Caco-2 (cell line): ENCODE measurements at regions not wholly inside any gene's neighbourhood (a gene's known extent, or its start where the extent isn't known, plus 50 kb on each side); places are given as distances from the start of the nearest gene placed in this dataset.
"Not testable (repeated sequence)": the region's sequence is repeated elsewhere in the genome, so short reads cannot be mapped to it uniquely, and the experiment has no call there.

Experiments
- BruUV-seq: library from RNA; stranded (reverse); fragments of 400-500 nt; replicated peaks from 2 replicates; lab custom pipeline; 2021; lab: Mats Ljungman, UMichigan
- CTCF ChIA-PET: fragments of 300-600 bp; sonication (Branson Sonifier 250); formaldehyde crosslinking; loops from one replicate; lab custom pipeline; 2022; ENCODE audit warnings: antibody characterized with exemption; lab: Charles Lee
- POLR2A ChIA-PET: fragments of 300-600 bp; sonication (Branson Sonifier 250); formaldehyde crosslinking; loops from one replicate; lab custom pipeline; 2022; ENCODE audit warnings: antibody characterized with exemption; lab: Charles Lee
- DNase-seq, 2 experiments: peaks; one replicate each; pipeline versions ENCODE4 v3.0.0 to v3.0.0-alpha.2; 2020 to 2022
- H3K27me3 ChIP-seq: replicated peaks from 2 replicates; pipeline ENCODE4 v1.6.0; 2011; ENCODE audit warnings: low read length; ENCODE audit not compliant: control insufficient read depth, insufficient read depth
- H3K36me3 ChIP-seq: 2 replicates; pipeline ENCODE4 v1.5.1; 2011; ENCODE audit warnings: low read length; ENCODE audit not compliant: control insufficient read depth, insufficient read depth
- H3K4me1 ChIP-seq: fragments of 250-450 bp; sonication (Bioruptor Pico); 2 replicates; pipeline ENCODE4 v1.5.1; 2020; ENCODE audit warnings: mild to moderate bottlenecking
- H3K4me3 ChIP-seq: 2 replicates; pipeline ENCODE4 v1.5.1; 2011; ENCODE audit warnings: low read depth, mild to moderate bottlenecking, control low read depth, low read length
- H3K9me3 ChIP-seq: fragments of 250-450 bp; sonication (Bioruptor Pico); 2 replicates; pipeline ENCODE4 v1.5.1; 2020; ENCODE audit warnings: mild to moderate bottlenecking, moderate library complexity
- H3K27ac Mint-ChIP-seq: one replicate; pipeline ENCODE4 v1.8.0; 2022; ENCODE audit warnings: mixed read lengths; ENCODE audit not compliant: unreplicated experiment
- H3K27me3 Mint-ChIP-seq: one replicate; pipeline ENCODE4 v1.8.0; 2022; ENCODE audit warnings: mixed read lengths; ENCODE audit not compliant: insufficient read depth, unreplicated experiment
- H3K36me3 Mint-ChIP-seq: one replicate; pipeline ENCODE4 v1.8.0; 2022; ENCODE audit warnings: mild to moderate bottlenecking, mixed read lengths; ENCODE audit not compliant: insufficient read depth, unreplicated experiment
- H3K4me1 Mint-ChIP-seq: one replicate; pipeline ENCODE4 v1.8.0; 2022; ENCODE audit warnings: low read depth, mixed read lengths; ENCODE audit not compliant: unreplicated experiment
- H3K4me3 Mint-ChIP-seq: one replicate; pipeline ENCODE4 v1.8.0; 2022; ENCODE audit warnings: mild to moderate bottlenecking, moderate library complexity, mixed read lengths; ENCODE audit not compliant: unreplicated experiment
- H3K9me3 Mint-ChIP-seq: one replicate; pipeline ENCODE4 v1.8.0; 2022; ENCODE audit warnings: mixed read lengths; ENCODE audit not compliant: unreplicated experiment
- intact Hi-C: fragments of 100-400 bp; cut with micrococcal nuclease; formaldehyde crosslinking; loops from one replicate; pipeline ENCODE4 v1.10.0; 2022; ENCODE audit not compliant: unreplicated experiment
- TF ChIP-seq, protein P1 (sequence below), 2 experiments: fragments of 200-600 bp in 1 of 2; IDR thresholded peaks; 1 replicate in 1 of 2; 2 replicates in 1 of 2; pipeline versions ENCODE4 v1.5.1 to v1.8.0; 2011 to 2022; ENCODE audit warnings: antibody characterized with exemption in 1 of 2, control low read depth in 1 of 2, inconsistent platforms in 1 of 2, low read depth in 1 of 2, low read length in 1 of 2, mild to moderate bottlenecking in 1 of 2, moderate library complexity in 1 of 2; ENCODE audit not compliant: insufficient read depth in 1 of 2, severe bottlenecking in 1 of 2, unreplicated experiment in 1 of 2

DNA sequence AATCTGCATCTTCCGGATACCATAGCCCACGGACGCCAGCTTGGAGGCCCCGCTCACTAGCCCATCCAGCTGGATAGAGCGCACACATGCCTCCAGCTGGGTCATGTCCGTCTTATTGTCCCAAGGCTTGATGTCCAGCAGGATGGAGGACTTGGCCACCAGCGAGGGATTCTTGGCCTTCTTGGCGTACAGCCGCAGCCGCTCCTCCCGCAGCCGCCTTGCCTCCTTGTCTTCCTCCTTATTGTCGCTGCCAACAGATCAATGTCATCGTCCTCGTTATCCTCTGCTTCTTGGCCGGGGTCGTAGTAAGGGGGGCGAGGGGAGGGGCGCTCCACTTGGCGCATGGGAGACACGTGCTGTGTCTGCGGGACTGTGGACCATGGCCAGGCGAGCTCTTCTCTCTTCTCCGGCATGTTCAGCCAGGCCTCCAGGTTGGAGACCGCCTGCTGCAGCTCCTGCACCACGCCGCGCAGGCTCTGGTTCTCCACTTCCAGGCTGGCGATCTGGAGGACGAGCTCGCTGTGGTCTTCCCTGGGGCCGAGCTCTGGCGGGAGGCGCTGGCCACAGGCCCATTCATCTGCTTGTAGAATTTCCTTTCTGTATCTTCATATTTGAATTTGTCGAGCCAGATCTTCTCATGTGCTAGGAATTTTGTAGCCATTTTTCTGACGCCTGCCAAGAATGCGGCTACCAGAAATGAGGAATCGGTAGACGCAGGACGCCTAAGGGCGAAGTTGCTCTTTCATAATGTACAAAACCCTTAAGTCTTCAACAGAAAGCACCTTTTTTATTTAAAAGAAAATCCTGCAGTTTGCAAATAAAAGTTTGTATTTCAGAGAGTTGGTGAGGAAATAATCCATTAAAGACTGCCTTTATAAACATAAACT, 60.1 kb upstream of the PTPRK start:
- H3K4me3 Mint-ChIP-seq = no peak overlapping the region
- ChIA-PET POLR2A (no interaction called here), CTCF (no interaction called here)
- Histone ChIP-seq H3K4me1 (no peaks in the 10 kb centered on the region), H3K27me3 (no peaks in the 10 kb centered on the region), H3K9me3 (no peaks in the 10 kb centered on the region), H3K36me3 (no peaks in the 10 kb centered on the region), H3K4me3 (no peak overlapping the region)
- H3K4me1 Mint-ChIP-seq = no peaks in the 10 kb centered on the region
- peaks cover 6% of the 10 kb centered on the region for H3K27me3 Mint-ChIP-seq
- TF ChIP-seq, protein P1, sequence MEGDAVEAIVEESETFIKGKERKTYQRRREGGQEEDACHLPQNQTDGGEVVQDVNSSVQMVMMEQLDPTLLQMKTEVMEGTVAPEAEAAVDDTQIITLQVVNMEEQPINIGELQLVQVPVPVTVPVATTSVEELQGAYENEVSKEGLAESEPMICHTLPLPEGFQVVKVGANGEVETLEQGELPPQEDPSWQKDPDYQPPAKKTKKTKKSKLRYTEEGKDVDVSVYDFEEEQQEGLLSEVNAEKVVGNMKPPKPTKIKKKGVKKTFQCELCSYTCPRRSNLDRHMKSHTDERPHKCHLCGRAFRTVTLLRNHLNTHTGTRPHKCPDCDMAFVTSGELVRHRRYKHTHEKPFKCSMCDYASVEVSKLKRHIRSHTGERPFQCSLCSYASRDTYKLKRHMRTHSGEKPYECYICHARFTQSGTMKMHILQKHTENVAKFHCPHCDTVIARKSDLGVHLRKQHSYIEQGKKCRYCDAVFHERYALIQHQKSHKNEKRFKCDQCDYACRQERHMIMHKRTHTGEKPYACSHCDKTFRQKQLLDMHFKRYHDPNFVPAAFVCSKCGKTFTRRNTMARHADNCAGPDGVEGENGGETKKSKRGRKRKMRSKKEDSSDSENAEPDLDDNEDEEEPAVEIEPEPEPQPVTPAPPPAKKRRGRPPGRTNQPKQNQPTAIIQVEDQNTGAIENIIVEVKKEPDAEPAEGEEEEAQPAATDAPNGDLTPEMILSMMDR (IDR thresholded peaks at IDR 0.05; ENCODE audit: insufficient read depth in 1 of 2, low read depth in 1 of 2, low read length in 1 of 2, severe bottlenecking in 1 of 2, unreplicated experiment in 1 of 2) = no peak
- H3K9me3 Mint-ChIP-seq = no peaks in the 10 kb centered on the region
- BruUV-seq = no TSS peak
- no peak overlapping the region for H3K27ac Mint-ChIP-seq
- no peak for DNase-seq
- intact Hi-C loops = no loop called here
- H3K36me3 Mint-ChIP-seq = no peaks in the 10 kb centered on the region

DNA sequence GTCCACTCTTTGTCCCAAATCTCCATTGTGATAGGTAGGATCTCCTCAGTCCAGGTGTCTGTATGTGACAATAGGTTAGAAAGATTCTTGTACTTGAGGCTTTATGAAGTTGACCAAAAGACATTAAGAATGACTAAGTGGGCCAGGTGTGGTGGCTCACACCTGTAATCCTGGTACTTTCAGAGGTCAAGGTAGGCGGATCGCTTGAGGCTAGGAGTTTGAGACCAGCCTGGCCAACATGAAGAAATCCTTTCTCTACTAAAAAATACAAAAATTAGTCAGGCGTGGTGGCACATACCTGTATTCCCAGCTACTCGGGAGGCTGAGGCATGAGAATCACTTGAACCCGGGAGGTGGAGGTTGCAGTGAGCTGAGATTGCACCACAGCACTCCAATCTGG, 54.9 kb upstream of the PTPRK start:
- H3K9me3 Mint-ChIP-seq, H3K4me1 ChIP-seq, H3K9me3 ChIP-seq, H3K27ac Mint-ChIP-seq, DNase-seq, BruUV-seq, H3K27me3 Mint-ChIP-seq, CTCF ChIA-PET, H3K4me3 Mint-ChIP-seq, H3K36me3 Mint-ChIP-seq, H3K27me3 ChIP-seq, intact Hi-C loops, H3K4me3 ChIP-seq, H3K36me3 ChIP-seq, POLR2A ChIA-PET, H3K4me1 Mint-ChIP-seq: not testable (repeated sequence)

DNA sequence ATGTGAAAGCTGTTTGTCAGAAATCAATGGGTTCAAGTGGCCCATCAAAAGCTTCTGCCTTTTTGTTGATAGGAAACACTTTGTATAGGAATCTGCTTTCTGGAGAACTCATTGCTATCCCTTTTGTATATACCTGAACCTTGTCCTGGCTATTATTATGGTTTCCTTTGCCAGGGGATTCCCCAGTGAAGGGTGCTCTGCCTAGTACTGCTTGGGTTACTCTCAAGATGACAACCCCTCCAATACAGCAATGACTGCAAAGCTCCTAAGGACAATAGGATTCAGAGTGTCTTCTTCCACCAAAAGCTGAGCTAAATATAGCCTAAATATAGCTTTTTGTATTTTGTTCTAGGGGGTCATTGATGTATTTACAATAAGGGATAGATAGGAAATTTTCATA, 54.0 kb upstream of the PTPRK start:
- no TSS peak for BruUV-seq
- CTCF ChIA-PET = no interaction called here
- Mint-ChIP-seq H3K9me3 (no peaks in the 10 kb centered on the region), H3K36me3 (no peaks in the 10 kb centered on the region), H3K4me3 (no peak overlapping the region), H3K27ac (no peak overlapping the region), H3K4me1 (peaks cover 11% of the 10 kb centered on the region), H3K27me3 (no peaks in the 10 kb centered on the region)
- no peak for DNase-seq
- no peaks in the 10 kb centered on the region for H3K9me3 ChIP-seq
- TF ChIP-seq, protein P1 (IDR thresholded peaks at IDR 0.05; ENCODE audit: insufficient read depth in 1 of 2, low read depth in 1 of 2, low read length in 1 of 2, severe bottlenecking in 1 of 2, unreplicated experiment in 1 of 2) = no peak
- H3K4me3 ChIP-seq = no peak overlapping the region
- H3K36me3 ChIP-seq = no peaks in the 10 kb centered on the region
- POLR2A ChIA-PET = no interaction called here
- H3K27me3 ChIP-seq = no peaks in the 10 kb centered on the region
- peaks cover 15% of the 10 kb centered on the region; the same call in 1 of the 2 replicates for H3K4me1 ChIP-seq
- intact Hi-C loops = loop anchor here (5.0 kb wide), 1 partner anchor 52 kb away; the partner anchor contains the start of gene PTPRK
